Renal cortex interstitium (tissue), 11 donors: ENCODE measurements at regions not wholly inside any gene's neighbourhood (a gene's known extent, or its start where the extent isn't known, plus 50 kb on each side); places are given as distances from the start of the nearest gene placed in this dataset.
"Not testable (repeated sequence)": the region's sequence is repeated elsewhere in the genome, so short reads cannot be mapped to it uniquely, and the experiment has no call there.

ENCODE experiments used
- DNase-seq, 11 donors: peaks; one replicate each; pipeline ENCODE4 v3.0.0-alpha.2; 2013; ENCODE audit warnings: low read depth in 9 of 11, low spot score in 4 of 11; ENCODE audit errors: extremely low read depth in 1 of 11

DNA sequence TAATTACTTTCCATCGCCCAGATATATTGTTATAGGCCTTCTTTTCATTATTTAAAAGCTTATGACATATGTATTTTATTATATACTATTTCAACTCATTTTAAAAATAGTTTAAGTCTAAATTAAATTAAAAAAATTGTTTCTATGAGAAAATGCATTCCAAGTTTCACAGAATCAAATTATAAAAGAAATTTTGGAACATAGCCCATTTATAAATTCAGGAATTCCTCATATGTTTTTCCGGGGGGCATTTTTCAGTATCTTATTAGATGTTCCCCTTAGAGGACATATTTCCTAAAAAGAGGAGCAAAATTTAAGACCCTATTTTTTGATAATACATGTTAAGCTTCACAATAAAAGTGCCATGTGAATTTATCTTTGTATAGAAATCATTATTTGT lies 119.9 kb upstream of the ATP2B1 start:
- DNase-seq = no peak

DNA sequence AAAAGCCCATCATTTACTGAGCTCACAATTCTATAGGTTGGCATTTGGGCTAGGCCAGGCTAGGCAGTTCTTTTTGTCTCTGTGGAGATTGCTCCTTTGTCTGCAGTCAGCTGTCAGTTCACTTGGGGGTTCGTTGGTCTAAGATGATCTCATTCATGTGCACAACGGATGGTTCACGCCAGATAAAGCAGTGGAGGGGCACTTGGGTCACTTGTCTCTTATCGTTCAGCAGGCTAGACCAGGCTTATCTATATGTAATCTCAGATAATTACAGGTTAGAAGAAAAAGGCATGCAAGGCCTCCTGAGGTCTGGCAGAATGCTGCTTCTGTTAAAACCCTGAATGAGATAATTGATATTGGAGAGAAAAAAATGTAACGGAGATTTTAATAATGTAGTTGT lies 119.0 kb upstream of the ATP2B1 start:
- no peak for DNase-seq

DNA sequence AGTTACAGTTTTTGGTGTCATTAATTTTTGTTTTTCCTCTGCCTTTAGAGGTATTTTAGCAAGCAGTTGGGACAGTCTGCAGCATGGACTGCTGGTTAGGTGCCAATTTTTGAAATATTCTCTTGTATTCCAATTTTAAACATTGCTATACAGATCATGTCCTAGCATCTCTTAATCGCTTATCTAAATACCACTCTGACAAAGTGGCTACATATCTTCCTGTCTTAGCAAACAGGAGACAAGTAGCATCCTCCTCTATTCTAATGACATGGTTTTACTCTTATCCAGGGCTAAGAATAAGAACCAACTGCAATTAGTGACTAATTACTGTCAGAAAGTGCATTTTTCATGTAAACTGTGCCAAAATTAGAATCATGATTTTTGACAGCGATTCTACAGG lies 117.8 kb upstream of the ATP2B1 start:
- DNase-seq = no peak

DNA sequence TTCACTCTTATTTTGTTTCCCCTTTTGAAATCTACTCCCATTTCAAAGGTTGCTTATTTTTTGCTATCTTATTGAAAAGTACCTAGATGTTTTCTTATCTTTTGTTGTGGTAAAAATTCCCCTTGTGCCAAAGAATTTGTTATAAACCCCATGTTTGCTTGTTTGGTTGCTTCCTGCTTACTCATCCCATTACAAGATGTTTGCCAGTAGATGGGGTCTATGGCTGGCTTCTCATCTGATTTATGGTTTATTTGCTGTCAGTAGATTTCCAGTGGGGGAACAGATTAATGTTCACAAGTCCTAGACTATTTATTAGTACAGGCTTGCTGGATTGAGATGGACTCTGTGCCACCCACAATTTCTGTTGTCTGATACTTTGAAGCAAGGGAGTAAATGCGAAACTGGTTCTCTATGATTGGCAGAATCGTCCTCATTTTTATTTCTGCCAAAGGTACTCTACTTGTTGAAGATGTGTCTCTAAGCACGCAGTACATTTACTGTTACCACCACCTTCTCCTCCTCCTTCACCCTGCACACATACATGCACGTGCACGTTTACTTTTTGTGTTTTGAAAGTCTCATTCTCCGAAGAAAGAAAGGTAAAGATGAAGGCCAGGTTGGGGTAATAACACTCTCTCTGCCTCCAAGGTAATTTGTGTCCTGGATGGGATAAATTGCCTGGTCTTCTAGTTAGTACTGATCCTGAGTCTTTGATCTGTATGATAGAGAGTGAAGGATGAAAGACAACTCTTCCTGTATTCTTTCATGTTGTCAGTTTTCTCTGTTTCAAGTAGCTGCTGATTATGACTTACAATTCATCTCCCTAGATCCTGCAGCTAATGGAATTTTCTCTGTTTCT lies 117.2 kb upstream of the ATP2B1 start:
- DNase-seq = no peak

DNA sequence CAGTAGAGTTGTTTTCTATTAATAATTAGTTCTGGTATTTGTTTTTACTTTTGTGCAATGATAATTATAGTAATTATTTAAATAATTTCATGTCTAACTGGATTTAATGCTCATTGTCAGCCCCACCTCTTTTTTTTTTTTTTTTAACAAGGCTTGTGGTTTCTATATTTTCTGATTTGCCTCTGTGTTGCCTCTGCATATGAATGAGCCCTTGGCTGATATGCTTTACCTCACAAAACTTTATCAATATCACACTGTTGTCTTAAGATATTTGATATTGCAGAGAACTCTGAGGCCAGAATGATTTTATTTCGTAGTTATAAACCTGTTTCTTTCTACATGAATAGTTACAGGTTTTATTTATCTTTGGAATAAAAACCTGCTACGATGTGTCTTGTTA lies 116.2 kb upstream of the ATP2B1 start:
- no peak for DNase-seq

DNA sequence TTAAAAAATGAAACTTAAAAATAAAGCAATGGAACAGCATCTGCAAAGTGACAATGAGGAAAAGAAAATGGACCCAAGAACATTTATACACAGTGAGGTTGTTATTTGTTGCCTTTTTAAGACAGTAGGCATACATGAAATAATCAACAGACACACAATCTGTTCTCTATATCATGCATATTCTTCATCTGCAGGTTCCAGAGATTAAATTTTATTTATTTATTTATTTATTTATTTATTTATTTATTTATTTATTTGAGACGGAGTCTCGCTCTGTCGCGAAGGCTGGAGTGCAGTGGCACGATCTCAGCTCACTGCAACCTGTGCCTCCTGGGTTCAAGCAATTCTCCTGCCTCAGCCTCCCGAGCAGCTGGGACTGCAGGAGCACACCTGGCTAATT lies 114.4 kb upstream of the ATP2B1 start:
- DNase-seq = not testable (repeated sequence)

DNA sequence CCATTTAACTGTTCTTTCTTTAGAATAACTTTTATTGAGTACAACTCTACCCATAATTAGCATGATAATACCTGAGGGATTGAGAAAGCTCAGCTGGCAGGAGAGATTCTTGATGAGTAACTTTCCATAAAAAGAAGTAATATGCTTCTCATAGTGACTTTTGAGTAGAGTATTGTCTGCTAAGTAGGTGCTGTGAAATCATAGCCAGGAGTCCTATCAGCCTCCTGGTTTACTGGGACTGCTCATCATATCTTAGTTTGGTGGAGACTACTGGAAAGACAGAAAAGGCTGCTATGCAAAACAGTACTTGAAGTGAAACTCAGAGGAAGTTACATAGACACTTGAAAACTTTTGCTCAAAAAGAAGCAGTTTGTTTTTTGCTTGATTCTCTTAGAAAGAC lies 113.3 kb upstream of the ATP2B1 start:
- DNase-seq = no peak

DNA sequence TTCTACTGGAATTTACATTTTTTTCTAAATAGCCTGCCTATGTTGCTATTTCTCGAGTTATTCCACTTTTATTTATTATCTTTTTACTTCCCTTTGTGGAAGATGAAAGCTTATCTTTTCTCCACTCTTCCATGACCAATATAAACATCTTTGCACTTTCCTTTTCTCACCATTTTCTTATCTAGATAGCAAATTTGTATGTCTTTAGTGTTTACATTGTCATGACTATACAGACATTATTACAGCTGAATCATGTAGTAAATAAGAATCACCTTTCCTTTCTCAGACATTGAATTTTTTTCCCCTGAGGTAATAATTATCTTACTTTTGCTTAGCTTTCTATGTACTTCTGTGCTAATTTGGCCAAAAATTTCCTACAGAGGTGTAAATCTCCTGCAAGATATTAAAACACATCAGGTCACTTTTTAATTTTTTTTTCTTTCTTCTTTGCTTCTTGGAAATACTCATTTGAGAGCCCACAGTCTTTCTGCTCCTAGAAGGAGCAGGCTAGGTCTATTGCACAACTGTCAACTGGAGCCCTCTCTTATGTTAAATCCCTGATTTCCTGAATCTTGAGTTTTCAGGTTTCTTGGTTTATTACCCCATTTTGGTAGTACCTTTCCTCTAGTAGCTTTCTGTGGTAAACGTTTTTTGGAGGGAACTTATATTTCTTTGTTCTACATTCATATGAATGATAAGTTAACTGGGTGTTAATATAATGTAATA lies 109.0 kb upstream of the ATP2B1 start:
- no peak for DNase-seq

DNA sequence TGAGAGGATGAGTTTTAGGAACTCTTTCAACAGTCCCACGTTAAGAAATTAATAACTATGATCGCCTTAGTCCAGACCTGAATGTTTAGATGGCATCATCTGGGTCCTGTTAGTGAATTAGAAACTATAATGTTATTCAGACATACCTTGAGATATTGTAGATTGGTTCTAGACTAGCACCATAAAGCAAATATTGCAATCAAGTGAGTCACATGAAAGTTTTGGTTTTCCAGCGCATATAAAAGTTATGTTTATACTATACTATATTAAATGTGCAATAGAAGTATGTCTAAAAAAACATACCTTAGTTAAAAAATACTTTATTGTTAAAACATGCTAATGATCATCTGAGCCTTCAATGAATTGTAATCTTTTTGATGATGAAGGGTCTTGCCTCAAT lies 106.6 kb upstream of the ATP2B1 start:
- DNase-seq = no peak

DNA sequence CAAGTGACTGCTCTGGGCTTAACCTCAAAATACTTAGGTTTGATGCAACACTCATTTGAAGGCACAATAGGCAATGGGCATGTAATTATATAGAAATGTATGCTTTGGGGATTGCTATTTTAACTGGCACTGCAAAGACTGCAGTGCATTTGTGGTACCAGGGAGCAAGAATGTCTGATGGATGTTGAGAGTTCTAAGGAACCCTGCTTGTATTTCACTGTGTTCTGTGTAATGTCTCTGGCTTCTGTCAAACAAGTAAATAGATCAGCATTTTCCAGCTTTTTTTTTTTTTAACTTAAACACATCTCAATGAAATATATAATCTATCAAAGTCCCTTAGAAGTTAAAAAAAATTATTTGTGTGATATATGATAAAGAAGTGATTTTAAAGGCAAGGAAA lies 94.8 kb upstream of the ATP2B1 start:
- no peak for DNase-seq

DNA sequence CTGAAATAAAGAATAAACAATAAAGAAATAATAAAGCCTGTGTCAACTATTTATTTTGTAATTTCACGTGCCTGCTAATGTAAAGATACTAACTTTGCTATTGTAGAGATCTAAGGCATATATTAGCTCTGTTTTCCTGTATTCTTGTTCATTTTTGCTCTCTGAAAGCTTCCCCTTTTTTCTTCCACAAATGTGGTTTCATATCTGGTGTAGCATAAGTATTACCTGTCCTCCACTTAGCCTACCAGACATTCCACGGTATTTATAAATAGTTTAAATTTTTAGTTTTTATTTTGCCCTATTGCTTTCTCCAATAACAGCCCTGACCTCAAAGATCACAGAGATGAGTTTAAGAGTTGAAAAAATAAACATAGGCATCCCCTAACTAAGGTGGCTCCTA lies 92.6 kb upstream of the ATP2B1 start:
- no peak for DNase-seq

DNA sequence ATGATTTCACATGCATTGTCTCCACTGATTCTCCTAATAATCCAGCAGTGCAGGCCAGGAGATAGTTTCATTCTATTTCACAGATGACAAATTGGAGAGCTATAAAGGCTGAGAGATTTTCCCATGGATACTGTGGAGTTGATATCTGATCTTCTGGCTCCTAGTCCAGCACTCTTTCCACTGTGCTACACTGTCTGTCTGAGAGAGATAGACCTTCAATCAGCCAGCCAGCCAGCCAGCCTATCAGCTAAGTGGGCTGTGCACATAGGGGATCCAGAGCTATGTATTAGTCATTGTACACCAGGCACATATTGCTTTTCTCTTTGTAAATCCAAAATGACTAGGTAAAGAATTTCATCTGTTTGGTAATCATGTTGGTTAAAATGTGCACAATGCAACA lies 91.8 kb upstream of the ATP2B1 start:
- no peak for DNase-seq

DNA sequence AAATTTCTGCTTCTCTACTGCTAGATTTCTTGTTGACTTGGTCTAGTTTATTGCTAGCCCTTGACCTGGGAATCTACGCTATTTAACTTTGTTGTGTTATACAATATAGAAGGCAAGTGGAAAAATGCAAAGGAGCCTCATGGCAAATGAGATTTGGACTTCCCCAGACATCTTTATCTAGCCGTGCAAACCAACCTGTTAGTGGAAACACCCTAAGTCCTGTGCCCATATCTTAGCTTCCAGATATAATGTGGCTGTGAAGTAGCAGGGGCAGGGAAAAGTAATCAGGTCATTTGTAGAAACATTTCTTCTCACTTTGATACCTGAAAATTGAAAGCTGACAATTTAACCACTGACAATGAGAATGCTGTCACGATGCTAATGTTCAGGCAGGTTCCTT lies 90.7 kb upstream of the ATP2B1 start:
- no peak for DNase-seq

DNA sequence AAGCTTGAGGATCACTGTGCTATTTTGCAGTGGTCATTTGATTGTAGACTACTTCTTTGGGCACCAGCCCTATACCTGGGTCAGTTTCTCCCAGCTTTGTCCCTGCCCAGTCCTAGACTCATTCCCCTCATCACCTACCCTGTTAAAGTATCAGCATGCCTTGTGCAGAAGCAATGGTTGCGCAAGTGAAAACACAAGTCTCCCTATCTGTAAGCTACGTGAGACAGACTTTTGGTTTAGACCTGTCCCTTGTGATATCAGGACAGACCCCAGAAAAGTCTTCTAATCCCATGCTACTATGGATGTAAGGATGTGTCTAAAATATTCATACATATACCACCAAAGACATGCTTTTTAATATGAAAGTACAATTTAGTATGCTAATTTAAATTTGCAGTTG lies 88.8 kb upstream of the ATP2B1 start:
- DNase-seq = no peak

DNA sequence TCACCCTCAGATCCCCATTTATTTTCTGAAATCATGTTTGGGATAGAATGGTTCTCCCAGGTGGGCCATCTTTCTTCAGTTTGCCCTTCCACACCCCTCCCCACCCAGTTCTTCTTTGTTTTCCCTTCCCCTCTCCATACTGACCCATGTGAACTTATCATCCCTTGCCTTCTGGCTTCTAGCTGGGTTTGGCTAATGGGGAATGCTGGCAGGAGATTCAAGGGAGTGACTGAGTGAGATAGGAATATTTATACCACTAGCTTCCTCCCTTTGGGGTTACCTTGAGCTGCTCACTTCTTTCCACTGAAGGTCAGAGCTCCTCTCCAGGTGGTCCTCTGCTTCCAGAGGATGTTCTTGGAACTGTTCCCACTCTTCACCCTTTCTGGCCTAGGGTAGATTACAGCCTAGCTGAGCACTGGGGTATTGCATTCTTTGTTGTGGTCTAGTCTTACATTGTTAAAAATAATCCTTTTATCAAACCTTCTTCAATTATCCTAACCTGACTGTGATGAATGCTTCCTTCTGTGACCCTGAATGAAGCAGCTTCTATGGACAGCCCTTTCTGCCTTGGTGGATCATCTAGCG lies 88.3 kb upstream of the ATP2B1 start:
- DNase-seq = no peak

DNA sequence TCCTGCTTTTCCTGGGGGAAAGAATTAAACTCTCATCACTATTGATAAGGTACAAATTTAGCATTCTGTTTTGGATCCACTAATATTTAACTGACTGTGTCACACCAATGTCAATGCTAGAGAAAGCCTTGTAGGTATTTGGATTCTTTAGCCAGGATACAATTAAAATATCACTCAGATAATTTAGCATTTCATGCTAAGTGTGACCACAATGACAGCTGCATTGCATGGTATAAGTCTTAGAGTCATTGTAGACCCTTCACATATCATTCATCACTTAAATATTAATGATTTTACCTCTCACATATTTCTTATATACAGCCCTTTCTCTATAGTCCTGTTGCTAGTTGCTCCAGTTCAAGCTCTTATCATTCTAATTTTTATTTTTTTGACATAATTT lies 85.3 kb upstream of the ATP2B1 start:
- DNase-seq = no peak

DNA sequence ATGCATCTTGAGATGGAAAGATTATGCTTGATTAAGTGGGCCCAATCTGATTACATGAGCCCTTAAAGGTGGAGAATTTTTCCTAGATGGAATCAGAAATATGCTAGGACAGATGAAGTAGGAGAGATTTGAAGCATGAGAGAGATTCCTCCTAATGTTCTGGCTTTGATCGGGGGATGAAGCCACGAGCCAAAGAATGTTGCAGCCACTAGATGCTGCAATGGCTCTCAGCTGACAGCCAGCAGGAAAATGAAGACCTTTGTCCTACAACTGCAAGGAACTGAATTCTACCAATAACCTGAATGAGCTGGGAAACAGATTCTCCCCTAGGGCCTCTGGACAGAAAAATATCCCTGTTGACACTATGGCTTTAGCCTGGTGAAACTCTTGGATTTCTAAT lies 82.6 kb upstream of the ATP2B1 start:
- no peak for DNase-seq

DNA sequence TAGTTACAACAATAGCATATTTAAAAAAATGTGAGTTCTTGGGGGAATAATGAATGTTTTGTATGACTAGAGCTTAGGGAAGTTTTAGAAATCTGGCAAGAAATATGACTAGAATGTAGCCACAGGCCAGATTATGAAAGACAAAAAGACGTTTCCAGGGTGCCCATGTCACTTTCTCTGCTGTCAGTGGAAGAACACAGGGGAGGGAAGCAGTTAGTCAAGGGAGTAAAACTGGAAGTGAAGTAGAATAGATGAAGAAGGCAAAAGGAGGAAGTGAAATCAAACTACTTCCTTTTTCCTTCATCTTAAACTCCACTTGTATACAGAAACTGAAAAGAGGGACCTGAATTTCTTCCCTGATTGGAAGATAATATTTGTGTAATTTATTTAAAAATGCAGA lies 81.2 kb upstream of the ATP2B1 start:
- no peak for DNase-seq

DNA sequence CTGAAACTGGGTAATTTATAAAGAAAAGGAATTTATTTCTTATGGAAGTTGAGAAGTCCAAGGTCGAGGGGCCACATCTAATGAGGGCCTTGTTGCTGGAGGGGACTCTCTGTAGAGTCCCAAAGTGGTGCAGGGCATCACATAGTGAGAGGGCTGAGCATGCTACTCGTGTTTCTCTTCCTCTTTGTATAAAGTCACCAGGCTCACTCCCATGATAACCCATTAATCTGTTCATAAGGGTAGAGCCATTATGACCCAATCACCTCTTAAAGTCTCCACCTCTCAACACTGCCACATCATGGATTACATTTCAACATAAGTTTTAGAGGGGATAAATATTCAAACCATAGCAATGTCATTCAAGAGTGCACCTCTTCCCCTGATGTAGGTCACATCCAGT lies 79.1 kb upstream of the ATP2B1 start:
- DNase-seq = no peak

DNA sequence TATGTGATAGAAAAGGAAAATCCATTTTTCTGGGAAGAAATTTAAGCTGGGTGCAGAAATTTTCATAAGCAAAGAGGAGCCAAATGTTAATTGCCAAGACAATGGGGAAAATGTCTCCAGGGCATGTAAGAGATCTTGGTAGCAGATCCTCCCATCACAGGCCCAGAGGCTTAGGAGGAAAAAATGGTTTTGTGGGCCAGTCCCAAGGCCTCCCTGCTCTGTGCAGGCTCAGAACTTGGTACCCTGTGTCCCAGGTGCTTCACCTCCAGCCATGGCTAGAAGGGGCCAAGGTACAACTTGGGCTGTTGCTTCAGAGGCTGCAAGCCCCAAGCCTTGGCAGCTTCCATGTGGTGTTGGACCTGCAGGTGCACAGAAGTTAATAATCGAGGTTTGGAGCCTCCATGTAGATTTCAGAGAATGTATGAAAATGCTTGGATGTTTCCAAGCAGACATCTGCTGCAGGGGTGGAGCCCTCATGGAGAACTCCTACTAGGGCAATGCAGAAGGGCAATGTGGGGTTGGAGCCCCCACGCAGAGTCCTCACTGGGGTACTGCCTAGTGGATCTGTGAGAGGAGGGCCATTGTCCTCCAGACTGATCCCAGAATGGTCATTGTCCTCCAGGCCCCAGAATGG lies 77.7 kb upstream of the ATP2B1 start:
- no peak for DNase-seq
